GM12878 (cell line): ENCODE measurements at regions not wholly inside any gene's neighbourhood (a gene's known extent, or its start where the extent isn't known, plus 50 kb on each side); places are given as distances from the start of the nearest gene placed in this dataset.

ENCODE experiments used
- BMI1 ChIP-seq: fragments of 450-650 bp; IDR thresholded peaks from 2 replicates; pipeline ENCODE4 v1.6.1; 2016; ENCODE audit warnings: mild to moderate bottlenecking, moderate library complexity, borderline replicate concordance
- CREB1 ChIP-seq: IDR thresholded peaks from 2 replicates; pipeline ENCODE4 v1.6.1; 2012; ENCODE audit warnings: low read depth, mild to moderate bottlenecking, inconsistent platforms
- ETV6 ChIP-seq, 2 experiments: fragments of 450-650 bp in 1 of 2; IDR thresholded peaks in 1 of 2; conservative IDR thresholded peaks in 1 of 2; 2 replicates each; pipeline ENCODE4 v1.6.1; 2014; ENCODE audit warnings: antibody characterized with exemption in 1 of 2, borderline replicate concordance in 1 of 2, low read depth in 1 of 2, mild to moderate bottlenecking in 1 of 2, moderate library complexity in 1 of 2
- GABPA ChIP-seq: IDR thresholded peaks from 2 replicates; pipeline ENCODE4 v1.6.1; 2014; ENCODE audit warnings: antibody characterized with exemption, low read depth, mild to moderate bottlenecking, inconsistent platforms
- GATAD2B ChIP-seq: fragments of 450-650 bp; conservative IDR thresholded peaks from 2 replicates; pipeline ENCODE4 v1.6.1; 2017; ENCODE audit warnings: low read depth, mild to moderate bottlenecking, moderate library complexity
- KDM1A ChIP-seq: fragments of 200-600 bp; sonication (generic); IDR thresholded peaks from 2 replicates; pipeline ENCODE4 v1.6.1; 2016; ENCODE audit warnings: borderline replicate concordance
- POLR2A ChIP-seq: IDR thresholded peaks from 2 replicates; pipeline ENCODE4 v1.6.1; 2011; ENCODE audit warnings: low read depth, mild to moderate bottlenecking, low read length
- SMAD1 ChIP-seq: fragments of 450-650 bp; IDR thresholded peaks from 2 replicates; pipeline ENCODE4 v1.6.1; 2018; ENCODE audit warnings: mild to moderate bottlenecking, low read depth; ENCODE audit not compliant: partially characterized antibody
- SMC3 ChIP-seq: IDR thresholded peaks from 2 replicates; pipeline ENCODE4 v1.6.1; 2011; ENCODE audit warnings: low read length, improper control_type of control experiment, borderline replicate concordance
- TAF1 ChIP-seq: IDR thresholded peaks from 2 replicates; pipeline ENCODE4 v1.6.1; 2011; ENCODE audit warnings: mild to moderate bottlenecking, low read depth, low read length, borderline replicate concordance
- TCF12 ChIP-seq: IDR thresholded peaks from 2 replicates; pipeline ENCODE4 v1.6.1; 2011; ENCODE audit warnings: low read depth, mild to moderate bottlenecking, low read length
- WRNIP1 ChIP-seq: IDR thresholded peaks from 2 replicates; pipeline ENCODE4 v1.6.1; 2011; ENCODE audit warnings: low read depth, low read length, improper control_type of control experiment, borderline replicate concordance
- YY1 ChIP-seq: IDR thresholded peaks from 2 replicates; pipeline ENCODE4 v1.6.1; 2011; ENCODE audit warnings: low read depth, mild to moderate bottlenecking, low read length
- TF ChIP-seq, protein P1 (sequence below), 3 experiments: IDR thresholded peaks in 2 of 3; conservative IDR thresholded peaks in 1 of 3; 2 replicates each; pipeline ENCODE4 v1.5.1; 2011; ENCODE audit warnings: low read depth in 3 of 3, low read length in 3 of 3, mild to moderate bottlenecking in 3 of 3, control low read depth in 2 of 3, moderate library complexity in 2 of 3, inconsistent platforms in 1 of 3, mixed read lengths in 1 of 3; ENCODE audit not compliant: control insufficient read depth in 2 of 3, insufficient read depth in 1 of 3; ENCODE audit errors: extremely low read depth in 1 of 3

DNA sequence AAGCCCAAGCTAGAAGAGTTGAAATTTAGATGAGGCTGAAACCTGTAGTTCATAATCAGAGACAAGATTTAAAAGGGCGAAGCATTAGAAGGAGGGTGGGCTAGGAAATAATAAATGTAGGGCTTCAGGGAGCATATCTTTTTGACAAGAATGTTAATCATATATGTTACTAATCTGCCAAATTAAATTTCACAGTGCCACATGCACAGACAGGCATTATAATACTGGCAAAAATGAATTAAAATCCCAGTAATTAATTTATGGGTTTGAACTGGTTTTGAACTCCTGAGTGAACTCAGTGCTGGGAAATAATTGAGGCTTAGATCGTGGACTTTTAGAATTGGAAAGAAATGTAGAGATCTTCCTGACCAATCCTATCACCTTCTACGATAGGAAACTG lies 383.5 kb upstream of the IL12A start:
- TF ChIP-seq GABPA (no peak), WRNIP1 (no peak), POLR2A (no peak), SMAD1 (no peak), BMI1 (no peak), SMC3 (no peak), KDM1A (no peak), TAF1 (no peak), GATAD2B (no peak), YY1 (no peak), TCF12 (no peak), ETV6 (conservative IDR thresholded peaks at IDR 0.05 in 1 of 2, IDR thresholded peaks at IDR 0.05 in 1 of 2; ENCODE audit: borderline replicate concordance in 1 of 2, low read depth in 1 of 2) (no peak), CREB1 (no peak)
- TF ChIP-seq, protein P1, sequence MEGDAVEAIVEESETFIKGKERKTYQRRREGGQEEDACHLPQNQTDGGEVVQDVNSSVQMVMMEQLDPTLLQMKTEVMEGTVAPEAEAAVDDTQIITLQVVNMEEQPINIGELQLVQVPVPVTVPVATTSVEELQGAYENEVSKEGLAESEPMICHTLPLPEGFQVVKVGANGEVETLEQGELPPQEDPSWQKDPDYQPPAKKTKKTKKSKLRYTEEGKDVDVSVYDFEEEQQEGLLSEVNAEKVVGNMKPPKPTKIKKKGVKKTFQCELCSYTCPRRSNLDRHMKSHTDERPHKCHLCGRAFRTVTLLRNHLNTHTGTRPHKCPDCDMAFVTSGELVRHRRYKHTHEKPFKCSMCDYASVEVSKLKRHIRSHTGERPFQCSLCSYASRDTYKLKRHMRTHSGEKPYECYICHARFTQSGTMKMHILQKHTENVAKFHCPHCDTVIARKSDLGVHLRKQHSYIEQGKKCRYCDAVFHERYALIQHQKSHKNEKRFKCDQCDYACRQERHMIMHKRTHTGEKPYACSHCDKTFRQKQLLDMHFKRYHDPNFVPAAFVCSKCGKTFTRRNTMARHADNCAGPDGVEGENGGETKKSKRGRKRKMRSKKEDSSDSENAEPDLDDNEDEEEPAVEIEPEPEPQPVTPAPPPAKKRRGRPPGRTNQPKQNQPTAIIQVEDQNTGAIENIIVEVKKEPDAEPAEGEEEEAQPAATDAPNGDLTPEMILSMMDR (IDR thresholded peaks at IDR 0.05 in 2 of 3, conservative IDR thresholded peaks at IDR 0.05 in 1 of 3; ENCODE audit: control insufficient read depth in 2 of 3, extremely low read depth in 1 of 3, insufficient read depth in 1 of 3, low read depth in 3 of 3, low read length in 3 of 3), result no peak
